K562 (cell line): ENCODE measurements at regions not wholly inside any gene's neighbourhood (a gene's known extent, or its start where the extent isn't known, plus 50 kb on each side); places are given as distances from the start of the nearest gene placed in this dataset.

Experiments used
- ATAC-seq: fragments of 200-7000 bp; cut with Tn5 transposase; 3 replicates; pipeline ENCODE4 v1.9.1; 2020; ENCODE audit warnings: moderate library complexity
- BruUV-seq: library from RNA; stranded (reverse); fragments of 400-500 nt; replicated peaks from 2 replicates; lab custom pipeline; 2021; lab: Mats Ljungman, UMichigan
- CTCF ChIA-PET: fragments of 300-600 bp; formaldehyde crosslinking; extraction: SDS; loops from one replicate; lab custom pipeline; 2021; ENCODE audit warnings: low intra/inter-chr PET ratio; lab: Yijun Ruan, JAX
- POLR2A ChIA-PET: fragments of 300-600, 350-650 bp; sonication (Branson Sonifier 250); formaldehyde crosslinking; extraction: SDS; loops from one replicate; lab custom pipeline; 2021; ENCODE audit warnings: antibody characterized with exemption, inconsistent platforms; lab: Yijun Ruan, JAX
- DNase-seq, 4 experiments: peaks; one replicate each; pipeline versions ENCODE4 v3.0.0 to v3.0.0-alpha.2; 2011 to 2018; ENCODE audit warnings: low spot score in 3 of 4, mixed read lengths in 3 of 4; ENCODE audit errors: extremely low read depth in 1 of 4
- FAIRE-seq: peaks from 2 replicates; lab custom pipeline; 2011; peaks lifted over from hg19 to GRCh38; lab: Jason Lieb, UNC
- H2AFZ ChIP-seq: 2 replicates; pipeline ENCODE4 v1.6.0; 2011; ENCODE audit warnings: low read depth, low read length, control low read depth, inconsistent platforms
- H3K27ac ChIP-seq: fragments of 200-600 bp; 3 replicates; pipeline ENCODE4 v1.8.0; 2011; ENCODE audit warnings: low read depth, mild to moderate bottlenecking, control low read depth, inconsistent platforms, low read length, moderate library complexity, mixed read lengths; ENCODE audit errors: extremely low read depth
- H3K27me3 ChIP-seq, 2 experiments: fragments of 300-600 bp in 1 of 2; 2 replicates in 1 of 2; 3 replicates in 1 of 2; pipeline versions ENCODE4 v1.6.0 to v1.8.0; 2011; ENCODE audit warnings: inconsistent platforms in 2 of 2, low read length in 2 of 2, mild to moderate bottlenecking in 1 of 2, mixed read lengths in 1 of 2, moderate library complexity in 1 of 2; ENCODE audit not compliant: control insufficient read depth in 2 of 2, insufficient read depth in 2 of 2
- H3K36me3 ChIP-seq: fragments of 300-600 bp; 3 replicates; pipeline ENCODE4 v1.8.0; 2011; ENCODE audit warnings: mild to moderate bottlenecking, low read length, inconsistent platforms; ENCODE audit not compliant: control insufficient read depth, insufficient read depth
- H3K4me1 ChIP-seq, 2 experiments: fragments of 200-600 bp in 1 of 2; replicated peaks in 1 of 2; 2 replicates in 1 of 2; 3 replicates in 1 of 2; pipeline versions ENCODE4 v1.5.1 to v1.8.0; 2011; ENCODE audit warnings: inconsistent platforms in 2 of 2, low read length in 2 of 2, mild to moderate bottlenecking in 1 of 2, mixed read lengths in 1 of 2, moderate library complexity in 1 of 2; ENCODE audit not compliant: control insufficient read depth in 2 of 2, insufficient read depth in 2 of 2
- H3K4me2 ChIP-seq: 2 replicates; pipeline ENCODE4 v1.6.1; 2011; ENCODE audit warnings: low read length, control low read depth, inconsistent platforms, mixed read lengths; ENCODE audit not compliant: insufficient read depth
- H3K4me3 ChIP-seq: fragments of 200-600 bp; sonication (generic), shearing (Covaris generic); 2 replicates; pipeline ENCODE4 v1.5.1; 2016; ENCODE audit warnings: control low read depth, inconsistent platforms
- H3K79me2 ChIP-seq: fragments of 200-600 bp; 3 replicates; pipeline ENCODE4 v1.8.0; 2011; ENCODE audit warnings: low read length, inconsistent platforms; ENCODE audit not compliant: control insufficient read depth, insufficient read depth
- H3K9ac ChIP-seq, 2 experiments: 2 replicates each; pipeline versions ENCODE4 v1.6.0 to v1.6.1; 2011; ENCODE audit warnings: low read depth in 2 of 2, low read length in 2 of 2, control low read depth in 1 of 2, inconsistent platforms in 1 of 2, mild to moderate bottlenecking in 1 of 2, mixed read lengths in 1 of 2; ENCODE audit not compliant: insufficient read depth in 1 of 2
- H3K9me1 ChIP-seq: one replicate; pipeline ENCODE4 v1.6.0; 2011; ENCODE audit warnings: inconsistent platforms, mild to moderate bottlenecking, low read length, moderate library complexity; ENCODE audit not compliant: control insufficient read depth, insufficient read depth
- H3K9me3 ChIP-seq: replicated peaks from 2 replicates; pipeline ENCODE4 v1.5.1; 2011; ENCODE audit warnings: low read depth, low read length, inconsistent platforms; ENCODE audit not compliant: control insufficient read depth, insufficient read depth
- H4K20me1 ChIP-seq: replicated peaks from 2 replicates; pipeline ENCODE4 v1.6.1; 2011; ENCODE audit warnings: low read length, inconsistent platforms, mixed read lengths; ENCODE audit not compliant: control insufficient read depth, insufficient read depth
- CCAR2 ChIP-seq: fragments of 200-400 bp; formaldehyde crosslinking; IDR thresholded peaks from 2 replicates; pipeline ENCODE4 v1.6.1; 2017; ENCODE audit warnings: mild to moderate bottlenecking, low read depth, low read length
- CHD4 ChIP-seq: fragments of 200-600 bp; sonication (generic); IDR thresholded peaks from 3 replicates; pipeline ENCODE4 v1.6.1; 2012; ENCODE audit warnings: low read depth, mild to moderate bottlenecking, mixed read lengths, low read length, inconsistent platforms; ENCODE audit not compliant: insufficient read depth, insufficient replicate concordance, poor library complexity, severe bottlenecking
- FOXP1 ChIP-seq: sonication (generic); formaldehyde crosslinking; IDR thresholded peaks from 2 replicates; pipeline ENCODE4 v1.8.0; 2022; ENCODE audit warnings: mild to moderate bottlenecking, missing genetic modification reagents
- JUNB ChIP-seq: fragments of 450-650 bp; formaldehyde crosslinking; conservative IDR thresholded peaks from 2 replicates; pipeline ENCODE4 v1.4.0; 2020; ENCODE audit warnings: mild to moderate bottlenecking
- NFE2L1 ChIP-seq: fragments of 450-650 bp; IDR thresholded peaks from 2 replicates; pipeline ENCODE4 v1.6.1; 2016; ENCODE audit warnings: missing genetic modification characterization, low read depth, mild to moderate bottlenecking, missing compliant biosample characterization, moderate library complexity, borderline replicate concordance
- NR2F6 ChIP-seq: fragments of 450-650 bp; formaldehyde crosslinking; IDR thresholded peaks from 2 replicates; pipeline ENCODE4 v1.4.0; 2020; ENCODE audit warnings: mild to moderate bottlenecking
- RB1 ChIP-seq: fragments of 450-650 bp; IDR thresholded peaks from 2 replicates; pipeline ENCODE4 v1.6.1; 2017; ENCODE audit warnings: low read depth, mild to moderate bottlenecking
- ZFP36 ChIP-seq: fragments of 150-350 bp; IDR thresholded peaks from 2 replicates; pipeline ENCODE4 v1.6.1; 2018; ENCODE audit warnings: low read length, low read depth; ENCODE audit not compliant: partially characterized antibody
- ZNF165 ChIP-seq: fragments of 250-450 bp; sonication (Bioruptor Pico); IDR thresholded peaks from 2 replicates; pipeline ENCODE4 v1.4.0; 2020; ENCODE audit warnings: borderline replicate concordance
- ZNF224 ChIP-seq: sonication (generic); formaldehyde crosslinking; IDR thresholded peaks from 2 replicates; pipeline ENCODE4 v1.8.0; 2022; ENCODE audit warnings: mild to moderate bottlenecking, missing genetic modification reagents
- WGBS: fragments of 100-300 bp; shearing (Covaris generic); methylation state at CpG from one replicate; pipeline ENCODE4 v1.1.6; 2016; ENCODE audit warnings: low coverage, mixed read lengths; ENCODE audit not compliant: insufficient coverage; ENCODE audit errors: missing lambda C conversion rate; 5-methylcytosine and 5-hydroxymethylcytosine counted together
- in situ Hi-C: fragments of 300-500 bp; cut with MboI; formaldehyde crosslinking; loops from 4 replicates; pipeline ENCODE4 v1.15.0; 2018; ENCODE audit warnings: inconsistent platforms, mixed read lengths
- intact Hi-C: fragments of 100-400 bp; cut with micrococcal nuclease; formaldehyde crosslinking; loops from 2 replicates; pipeline ENCODE4 v1.14.2; 2022
- TF ChIP-seq, protein P1 (sequence below): sonication (generic); formaldehyde crosslinking; IDR thresholded peaks from 2 replicates; pipeline ENCODE4 v1.4.0; 2020; ENCODE audit warnings: mild to moderate bottlenecking, missing genetic modification reagents
- TF ChIP-seq, protein P2 (sequence below): fragments of 250-450 bp; sonication (Bioruptor Pico); IDR thresholded peaks from 2 replicates; pipeline ENCODE4 v1.8.0; 2021; ENCODE audit warnings: mild to moderate bottlenecking, moderate library complexity
- TF ChIP-seq, protein P3 (sequence below), 2 experiments: fragments of 200-800 bp in 1 of 2; sonication (Bioruptor generic) in 1 of 2; sonication (generic) in 1 of 2; formaldehyde crosslinking in 1 of 2; IDR thresholded peaks in 1 of 2; conservative IDR thresholded peaks in 1 of 2; 2 replicates each; pipeline versions ENCODE4 v1.5.0 to v1.6.1; 2016 to 2020; ENCODE audit warnings: missing compliant biosample characterization in 1 of 2, missing genetic modification characterization in 1 of 2, missing genetic modification reagents in 1 of 2
- TF ChIP-seq, protein P4 (sequence below), 3 experiments: fragments of 200-800 bp in 1 of 3; sonication (Bioruptor generic) in 1 of 3; sonication (generic) in 1 of 3; formaldehyde crosslinking in 1 of 3; IDR thresholded peaks; 2 replicates each; pipeline versions ENCODE4 v1.6.1 to v1.8.0; 2016 to 2022; ENCODE audit warnings: mild to moderate bottlenecking in 2 of 3, missing compliant biosample characterization in 2 of 3, missing genetic modification characterization in 2 of 3, missing genetic modification reagents in 1 of 3

DNA sequence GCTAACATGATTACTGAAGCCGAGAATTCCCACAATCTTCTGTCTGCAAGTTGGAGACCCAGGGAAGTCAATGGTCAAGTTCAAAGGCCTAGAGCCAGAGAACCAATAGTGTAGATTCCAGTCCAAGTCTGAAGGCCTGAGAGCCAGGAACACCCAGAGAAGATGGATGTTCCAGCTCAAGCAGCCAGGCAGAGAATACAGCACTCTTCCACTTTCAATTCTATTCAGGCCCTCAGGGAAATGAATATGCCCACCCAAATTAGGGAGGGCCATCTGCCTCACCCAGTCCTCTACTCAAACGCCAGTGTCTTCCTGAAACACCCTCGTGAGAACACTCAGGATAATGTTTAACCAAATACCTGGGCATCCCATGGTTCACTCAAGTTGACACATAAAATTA lies 123.5 kb downstream of the THBS2 start:
- Histone ChIP-seq H3K9me1 (no peaks in the 10 kb centered on the region), H3K36me3 (no peaks in the 10 kb centered on the region), H3K27ac (no peak overlapping the region), H3K4me1 (no peaks in the 10 kb centered on the region), H3K9ac (no peak overlapping the region), H4K20me1 (no peaks in the 10 kb centered on the region)
- in situ Hi-C loops = no loop called here
- CTCF ChIA-PET = no interaction called here
- no TSS peak for BruUV-seq
- 3% methylated on average over 3 of the region's 3 CpGs for WGBS
- POLR2A ChIA-PET = no interaction called here
- FAIRE-seq = no peak
- TF ChIP-seq FOXP1 (CRISPR knock-in tag) (no peak), JUNB (CRISPR knock-in tag) (no peak), RB1 (no peak), ZFP36 (no peak), NR2F6 (CRISPR knock-in tag) (no peak), ZNF224 (CRISPR knock-in tag) (no peak), ZNF165 (CRISPR knock-in tag) (no peak), CCAR2 (no peak), NFE2L1 (tag) (no peak), CHD4 (no peak)
- TF ChIP-seq, protein P1, sequence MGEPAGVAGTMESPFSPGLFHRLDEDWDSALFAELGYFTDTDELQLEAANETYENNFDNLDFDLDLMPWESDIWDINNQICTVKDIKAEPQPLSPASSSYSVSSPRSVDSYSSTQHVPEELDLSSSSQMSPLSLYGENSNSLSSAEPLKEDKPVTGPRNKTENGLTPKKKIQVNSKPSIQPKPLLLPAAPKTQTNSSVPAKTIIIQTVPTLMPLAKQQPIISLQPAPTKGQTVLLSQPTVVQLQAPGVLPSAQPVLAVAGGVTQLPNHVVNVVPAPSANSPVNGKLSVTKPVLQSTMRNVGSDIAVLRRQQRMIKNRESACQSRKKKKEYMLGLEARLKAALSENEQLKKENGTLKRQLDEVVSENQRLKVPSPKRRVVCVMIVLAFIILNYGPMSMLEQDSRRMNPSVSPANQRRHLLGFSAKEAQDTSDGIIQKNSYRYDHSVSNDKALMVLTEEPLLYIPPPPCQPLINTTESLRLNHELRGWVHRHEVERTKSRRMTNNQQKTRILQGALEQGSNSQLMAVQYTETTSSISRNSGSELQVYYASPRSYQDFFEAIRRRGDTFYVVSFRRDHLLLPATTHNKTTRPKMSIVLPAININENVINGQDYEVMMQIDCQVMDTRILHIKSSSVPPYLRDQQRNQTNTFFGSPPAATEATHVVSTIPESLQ (CRISPR knock-in tag) = no peak
- TF ChIP-seq, protein P2, sequence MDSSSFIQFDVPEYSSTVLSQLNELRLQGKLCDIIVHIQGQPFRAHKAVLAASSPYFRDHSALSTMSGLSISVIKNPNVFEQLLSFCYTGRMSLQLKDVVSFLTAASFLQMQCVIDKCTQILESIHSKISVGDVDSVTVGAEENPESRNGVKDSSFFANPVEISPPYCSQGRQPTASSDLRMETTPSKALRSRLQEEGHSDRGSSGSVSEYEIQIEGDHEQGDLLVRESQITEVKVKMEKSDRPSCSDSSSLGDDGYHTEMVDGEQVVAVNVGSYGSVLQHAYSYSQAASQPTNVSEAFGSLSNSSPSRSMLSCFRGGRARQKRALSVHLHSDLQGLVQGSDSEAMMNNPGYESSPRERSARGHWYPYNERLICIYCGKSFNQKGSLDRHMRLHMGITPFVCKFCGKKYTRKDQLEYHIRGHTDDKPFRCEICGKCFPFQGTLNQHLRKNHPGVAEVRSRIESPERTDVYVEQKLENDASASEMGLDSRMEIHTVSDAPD (CRISPR knock-in tag) = no peak
- TF ChIP-seq, protein P3, sequence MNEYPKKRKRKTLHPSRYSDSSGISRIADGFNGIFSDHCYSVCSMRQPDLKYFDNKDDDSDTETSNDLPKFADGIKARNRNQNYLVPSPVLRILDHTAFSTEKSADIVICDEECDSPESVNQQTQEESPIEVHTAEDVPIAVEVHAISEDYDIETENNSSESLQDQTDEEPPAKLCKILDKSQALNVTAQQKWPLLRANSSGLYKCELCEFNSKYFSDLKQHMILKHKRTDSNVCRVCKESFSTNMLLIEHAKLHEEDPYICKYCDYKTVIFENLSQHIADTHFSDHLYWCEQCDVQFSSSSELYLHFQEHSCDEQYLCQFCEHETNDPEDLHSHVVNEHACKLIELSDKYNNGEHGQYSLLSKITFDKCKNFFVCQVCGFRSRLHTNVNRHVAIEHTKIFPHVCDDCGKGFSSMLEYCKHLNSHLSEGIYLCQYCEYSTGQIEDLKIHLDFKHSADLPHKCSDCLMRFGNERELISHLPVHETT (CRISPR knock-in tag; conservative IDR thresholded peaks at IDR 0.05 in 1 of 2, IDR thresholded peaks at IDR 0.05 in 1 of 2) = no peak
- TF ChIP-seq, protein P4, sequence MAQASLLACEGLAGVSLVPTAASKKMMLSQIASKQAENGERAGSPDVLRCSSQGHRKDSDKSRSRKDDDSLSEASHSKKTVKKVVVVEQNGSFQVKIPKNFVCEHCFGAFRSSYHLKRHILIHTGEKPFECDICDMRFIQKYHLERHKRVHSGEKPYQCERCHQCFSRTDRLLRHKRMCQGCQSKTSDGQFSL (CRISPR knock-in tag; IDR thresholded peaks at IDR 0.05) = no peak
- TF ChIP-seq, protein P4 (tag; IDR thresholded peaks at IDR 0.05) = no peak
- TF ChIP-seq, all 486 proteins: peak for 0
- Histone ChIP-seq H3K79me2 (no peaks in the 10 kb centered on the region), H3K27me3 (no peaks in the 10 kb centered on the region), H3K9me3 (no peaks in the 10 kb centered on the region), H3K4me2 (no peak overlapping the region), H2AFZ (no peak overlapping the region), H3K4me3 (no peak overlapping the region)
- intact Hi-C loops = no loop called here
- no peak for DNase-seq
- ATAC-seq = no peak
